Liver (tissue), 8 donors: ENCODE measurements at regions not wholly inside any gene's neighbourhood (a gene's known extent, or its start where the extent isn't known, plus 50 kb on each side); places are given as distances from the start of the nearest gene placed in this dataset.

Experiments used
- DNase-seq: peaks from one replicate; pipeline ENCODE4 v3.0.0-alpha.2; 2017; ENCODE audit warnings: low spot score
- H3K27ac ChIP-seq, 2 donors: one replicate each; pipeline ENCODE4 v1.7.0; 2013; ENCODE audit warnings: inconsistent platforms in 2 of 2, low read length in 2 of 2, control low read depth in 1 of 2, low read depth in 1 of 2, mild to moderate bottlenecking in 1 of 2
- H3K27me3 ChIP-seq, 4 donors: one replicate each; pipeline versions ENCODE4 v1.6.1 to v1.7.0; 2013; ENCODE audit warnings: low read length in 3 of 4, inconsistent platforms in 1 of 4, mild to moderate bottlenecking in 1 of 4, moderate library complexity in 1 of 4; ENCODE audit not compliant: control insufficient read depth in 4 of 4, insufficient read depth in 4 of 4
- H3K36me3 ChIP-seq, 4 donors: one replicate each; pipeline versions ENCODE4 v1.6.1 to v1.7.0; 2013; ENCODE audit warnings: low read length in 3 of 4, mild to moderate bottlenecking in 3 of 4, low read depth in 1 of 4, moderate library complexity in 1 of 4; ENCODE audit not compliant: control insufficient read depth in 4 of 4, insufficient read depth in 3 of 4
- H3K4me1 ChIP-seq, 4 donors: one replicate each; pipeline versions ENCODE4 v1.6.1 to v1.7.0; 2013; ENCODE audit warnings: low read length in 3 of 4, mild to moderate bottlenecking in 3 of 4, moderate library complexity in 1 of 4; ENCODE audit not compliant: control insufficient read depth in 4 of 4, insufficient read depth in 4 of 4
- H3K4me3 ChIP-seq, 3 donors: one replicate each; pipeline versions ENCODE4 v1.6.1 to v1.7.0; 2013; ENCODE audit warnings: low read length in 3 of 3, control low read depth in 1 of 3, low read depth in 1 of 3, mild to moderate bottlenecking in 1 of 3
- H3K9ac ChIP-seq, 2 donors: one replicate each; pipeline ENCODE4 v1.7.0; 2013; ENCODE audit warnings: low read length in 2 of 2, mild to moderate bottlenecking in 2 of 2, moderate library complexity in 2 of 2, control low read depth in 1 of 2, low read depth in 1 of 2
- H3K9me3 ChIP-seq, 4 donors: one replicate each; pipeline versions ENCODE4 v1.6.1 to v1.7.0; 2013; ENCODE audit warnings: low read length in 3 of 4; ENCODE audit not compliant: control insufficient read depth in 4 of 4
- ATF3 ChIP-seq: IDR thresholded peaks from 2 replicates; pipeline ENCODE4 v1.6.1; 2016; ENCODE audit warnings: antibody characterized with exemption
- CTCF ChIP-seq: fragments of 150-350 bp; IDR thresholded peaks from 2 replicates; pipeline ENCODE4 v1.5.1; 2017; ENCODE audit warnings: improper control_type of control experiment, low read depth, low read length; ENCODE audit not compliant: missing input control
- EGR1 ChIP-seq, 2 donors: IDR thresholded peaks; 2 replicates each; pipeline ENCODE4 v1.6.1; 2016 to 2018; ENCODE audit warnings: antibody characterized with exemption in 2 of 2, low read depth in 2 of 2
- FOXA1 ChIP-seq: IDR thresholded peaks from 2 replicates; pipeline ENCODE4 v1.6.1; 2016; ENCODE audit warnings: antibody characterized with exemption
- FOXA2 ChIP-seq: IDR thresholded peaks from 2 replicates; pipeline ENCODE4 v1.6.1; 2016; ENCODE audit warnings: antibody characterized with exemption
- GABPA ChIP-seq, 2 donors: IDR thresholded peaks in 1 of 2; conservative IDR thresholded peaks in 1 of 2; 2 replicates each; pipeline ENCODE4 v1.6.1; 2016; ENCODE audit warnings: antibody characterized with exemption in 2 of 2, mild to moderate bottlenecking in 1 of 2, moderate library complexity in 1 of 2
- HNF4A ChIP-seq, 2 donors: conservative IDR thresholded peaks; 2 replicates each; pipeline ENCODE4 v1.6.1; 2016; ENCODE audit warnings: antibody characterized with exemption in 2 of 2, mild to moderate bottlenecking in 2 of 2
- HNF4G ChIP-seq: IDR thresholded peaks from 2 replicates; pipeline ENCODE4 v1.6.1; 2016; ENCODE audit warnings: antibody characterized with exemption
- JUND ChIP-seq, 2 donors: IDR thresholded peaks; 2 replicates each; pipeline ENCODE4 v1.6.1; 2016; ENCODE audit warnings: antibody characterized with exemption in 2 of 2
- MAX ChIP-seq: IDR thresholded peaks from 2 replicates; pipeline ENCODE4 v1.6.1; 2016; ENCODE audit warnings: antibody characterized with exemption
- NR2F2 ChIP-seq: IDR thresholded peaks from 2 replicates; pipeline ENCODE4 v1.6.1; 2016; ENCODE audit warnings: antibody characterized with exemption
- RAD21 ChIP-seq, 2 donors: IDR thresholded peaks; 2 replicates each; pipeline ENCODE4 v1.6.1; 2016; ENCODE audit warnings: antibody characterized with exemption in 2 of 2, mild to moderate bottlenecking in 2 of 2
- REST ChIP-seq: IDR thresholded peaks from 2 replicates; pipeline ENCODE4 v1.6.1; 2016; ENCODE audit warnings: antibody characterized with exemption, mild to moderate bottlenecking
- RXRA ChIP-seq, 2 donors: IDR thresholded peaks; 2 replicates each; pipeline ENCODE4 v1.6.1; 2017 to 2018; ENCODE audit warnings: antibody characterized with exemption in 2 of 2, mild to moderate bottlenecking in 1 of 2
- SP1 ChIP-seq: IDR thresholded peaks from 2 replicates; pipeline ENCODE4 v1.6.1; 2018; ENCODE audit warnings: antibody characterized with exemption, mild to moderate bottlenecking
- TAF1 ChIP-seq: conservative IDR thresholded peaks from 2 replicates; pipeline ENCODE4 v1.6.1; 2016; ENCODE audit warnings: antibody characterized with exemption, mild to moderate bottlenecking
- YY1 ChIP-seq: IDR thresholded peaks from 2 replicates; pipeline ENCODE4 v1.6.1; 2016; ENCODE audit warnings: antibody characterized with exemption, mild to moderate bottlenecking
- WGBS: extraction: QIAGEN DNeasy Blood & Tissue Kit; methylation state at CpG from one replicate; pipeline ENCODE4 v1.1.7; 2013; 5-methylcytosine and 5-hydroxymethylcytosine counted together
- TF ChIP-seq, protein P1 (sequence below): IDR thresholded peaks from 2 replicates; pipeline ENCODE4 v1.6.1; 2016; ENCODE audit warnings: antibody characterized with exemption
- donor health status: healthy.
- donor health status: healthy.
- donor health status: healthy.
- donor health status: healthy.
- donor health status: healthy.

- WGBS = 84% methylated on average over 3 of the region's 3 CpGs
- TF ChIP-seq NR2F2 (no peak), JUND (IDR thresholded peaks at IDR 0.05) (no peak), SP1 (no peak), TAF1 (no peak), REST (no peak), HNF4A (conservative IDR thresholded peaks at IDR 0.05) (no peak), EGR1 (IDR thresholded peaks at IDR 0.05; ENCODE audit: low read depth in 2 of 2) (no peak), HNF4G (no peak), RXRA (IDR thresholded peaks at IDR 0.05) (no peak), ATF3 (no peak), FOXA1 (no peak), YY1 (no peak), GABPA (IDR thresholded peaks at IDR 0.05 in 1 of 2, conservative IDR thresholded peaks at IDR 0.05 in 1 of 2) (no peak), RAD21 (IDR thresholded peaks at IDR 0.05) (no peak), CTCF (no peak)
- TF ChIP-seq, protein P1, sequence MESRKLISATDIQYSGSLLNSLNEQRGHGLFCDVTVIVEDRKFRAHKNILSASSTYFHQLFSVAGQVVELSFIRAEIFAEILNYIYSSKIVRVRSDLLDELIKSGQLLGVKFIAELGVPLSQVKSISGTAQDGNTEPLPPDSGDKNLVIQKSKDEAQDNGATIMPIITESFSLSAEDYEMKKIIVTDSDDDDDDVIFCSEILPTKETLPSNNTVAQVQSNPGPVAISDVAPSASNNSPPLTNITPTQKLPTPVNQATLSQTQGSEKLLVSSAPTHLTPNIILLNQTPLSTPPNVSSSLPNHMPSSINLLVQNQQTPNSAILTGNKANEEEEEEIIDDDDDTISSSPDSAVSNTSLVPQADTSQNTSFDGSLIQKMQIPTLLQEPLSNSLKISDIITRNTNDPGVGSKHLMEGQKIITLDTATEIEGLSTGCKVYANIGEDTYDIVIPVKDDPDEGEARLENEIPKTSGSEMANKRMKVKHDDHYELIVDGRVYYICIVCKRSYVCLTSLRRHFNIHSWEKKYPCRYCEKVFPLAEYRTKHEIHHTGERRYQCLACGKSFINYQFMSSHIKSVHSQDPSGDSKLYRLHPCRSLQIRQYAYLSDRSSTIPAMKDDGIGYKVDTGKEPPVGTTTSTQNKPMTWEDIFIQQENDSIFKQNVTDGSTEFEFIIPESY = no peak
These were observed 523.0 kb downstream of the PTPRC start for GRCh38 chr1:199161766-199162303.

GRCh38 chr1:199163267-199163666 lies 524.4 kb downstream of the PTPRC start:
- H3K27me3 ChIP-seq = no peaks in the 10 kb centered on the region
- H3K4me3 ChIP-seq = no peak overlapping the region
- H3K36me3 ChIP-seq = no peaks in the 10 kb centered on the region
- whole genome bisulfite sequencing = 71% methylated on average over 4 of the region's 4 CpGs
- no peak for TF ChIP-seq FOXA1
- no peak for TF ChIP-seq MAX
- no peak for TF ChIP-seq RXRA (IDR thresholded peaks at IDR 0.05)
- TF ChIP-seq EGR1 (IDR thresholded peaks at IDR 0.05; ENCODE audit: low read depth in 2 of 2) = no peak
- TF ChIP-seq HNF4G = no peak
- no peak for TF ChIP-seq ATF3
- TF ChIP-seq JUND (IDR thresholded peaks at IDR 0.05) = no peak
- TF ChIP-seq TAF1 = no peak
- no peak for TF ChIP-seq HNF4A (conservative IDR thresholded peaks at IDR 0.05)
- no peak for TF ChIP-seq NR2F2
- no peak for TF ChIP-seq REST
- no peak for TF ChIP-seq RAD21 (IDR thresholded peaks at IDR 0.05)
- no peak for TF ChIP-seq FOXA2
- no peak overlapping the region for H3K9ac ChIP-seq
- H3K9me3 ChIP-seq = no peaks in the 10 kb centered on the region
- DNase-seq = no peak
- no peak overlapping the region for H3K27ac ChIP-seq
- no peaks in the 10 kb centered on the region for H3K4me1 ChIP-seq

More at GRCh38 chr1:199161766-199162303, 523.0 kb downstream of the PTPRC start:
- Histone ChIP-seq H3K36me3 (no peaks in the 10 kb centered on the region), H3K4me1 (no peaks in the 10 kb centered on the region), H3K27ac (no peak overlapping the region), H3K4me3 (no peak overlapping the region), H3K9me3 (no peaks in the 10 kb centered on the region), H3K9ac (no peak overlapping the region), H3K27me3 (no peaks in the 10 kb centered on the region)
- no peak for DNase-seq
